GM12892 (cell line): ENCODE measurements at regions not wholly inside any gene's neighbourhood (a gene's known extent, or its start where the extent isn't known, plus 50 kb on each side); places are given as distances from the start of the nearest gene placed in this dataset.

Experiments
- DNase-seq: peaks from one replicate; pipeline ENCODE4 v3.0.0; 2011; ENCODE audit not compliant: insufficient read length
- FAIRE-seq: peaks from 2 replicates; lab custom pipeline; 2011; peaks lifted over from hg19 to GRCh38; lab: Jason Lieb, UNC
- POLR2A ChIP-seq: IDR thresholded peaks from 2 replicates; pipeline ENCODE4 v1.6.1; 2011; ENCODE audit warnings: low read depth, low read length, control low read depth
- POLR2AphosphoS5 ChIP-seq: IDR thresholded peaks from 2 replicates; pipeline ENCODE4 v1.6.1; 2011; ENCODE audit warnings: low read depth, low read length, control low read depth
- TAF1 ChIP-seq: IDR thresholded peaks from 2 replicates; pipeline ENCODE4 v1.6.1; 2011; ENCODE audit warnings: low read depth, mild to moderate bottlenecking, control low read depth, low read length, borderline replicate concordance

DNA sequence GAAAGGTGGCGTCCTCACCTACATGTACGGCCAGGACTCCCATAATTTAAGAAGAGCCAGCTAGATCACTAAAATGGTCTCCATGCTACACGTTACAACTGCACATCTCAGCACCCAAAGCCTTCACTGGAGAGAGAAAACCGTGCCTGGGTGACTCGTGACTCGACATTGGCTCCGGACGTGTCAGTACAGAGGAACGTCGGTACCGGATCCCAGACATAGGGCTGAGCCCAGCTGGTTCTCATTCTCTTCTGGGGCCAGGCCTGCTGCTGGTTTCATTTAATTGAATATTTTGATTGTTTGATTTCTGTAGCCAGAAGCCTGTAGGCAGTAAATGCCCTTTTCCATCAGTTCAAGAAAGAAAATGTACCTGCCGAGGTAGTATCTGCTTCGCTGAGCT lies 93.1 kb downstream of the HHIPL2 start:
- TF ChIP-seq POLR2AphosphoS5: no peak
- TF ChIP-seq POLR2A: no peak
- TF ChIP-seq TAF1: no peak
- DNase-seq (no peak), FAIRE-seq (no peak)

- DNase-seq: no peak
- FAIRE-seq: no peak
- TF ChIP-seq TAF1: no peak
- no peak for TF ChIP-seq POLR2A
- no peak for TF ChIP-seq POLR2AphosphoS5
Measured at GRCh38 chr1:222454186-222454585, 93.7 kb downstream of the HHIPL2 start.

DNA sequence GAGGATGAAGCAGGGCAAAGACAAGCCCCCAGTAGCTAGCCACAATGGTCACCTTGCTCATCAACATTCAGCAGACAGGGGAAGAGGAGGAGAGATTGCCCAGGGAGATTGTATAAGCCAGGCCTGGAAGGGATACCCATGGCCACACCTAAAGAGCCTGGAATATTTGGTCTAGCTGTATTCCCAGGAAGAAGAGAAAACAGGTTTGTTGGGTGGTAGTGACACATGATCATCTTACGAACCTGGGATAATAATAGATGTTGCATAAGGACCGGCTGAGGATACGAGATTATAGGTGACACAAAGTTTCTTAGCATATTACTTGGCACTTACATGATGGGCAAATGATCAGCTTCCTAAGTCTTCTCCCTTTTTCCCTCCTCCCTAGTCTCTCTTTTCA lies 95.9 kb downstream of the HHIPL2 start:
- no peak for DNase-seq
- TF ChIP-seq POLR2AphosphoS5 (no peak), TAF1 (no peak)
- no peak for FAIRE-seq

GRCh38 chr1:222443566-222443965 lies 104.3 kb downstream of the HHIPL2 start:
- DNase-seq (no peak), FAIRE-seq (no peak)
- TF ChIP-seq POLR2AphosphoS5: no peak
- no peak for TF ChIP-seq TAF1

- FAIRE-seq (no peak), DNase-seq (no peak)
- no peak for TF ChIP-seq TAF1
- no peak for TF ChIP-seq POLR2AphosphoS5
- no peak for TF ChIP-seq POLR2A
Measured at GRCh38 chr1:222441066-222441465, 106.8 kb downstream of the HHIPL2 start.

DNA sequence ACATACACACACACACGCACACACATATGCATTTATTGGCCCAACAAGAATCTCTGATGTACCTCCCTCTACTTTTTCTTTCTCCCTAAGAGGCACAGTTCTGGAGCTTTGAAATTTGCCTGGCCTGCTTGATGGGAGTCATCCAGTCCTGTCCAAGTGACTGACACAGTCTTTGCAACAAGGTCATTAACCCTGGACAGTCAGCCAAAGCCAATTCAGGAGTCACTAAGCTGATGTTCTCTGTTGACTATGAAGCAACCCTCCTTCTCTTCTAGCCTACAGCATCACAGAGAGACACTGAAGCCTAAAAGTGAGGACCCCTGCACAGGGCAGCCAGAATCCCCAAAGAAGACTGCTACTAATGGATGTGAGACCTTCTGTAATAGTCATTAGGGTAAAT lies 123.1 kb downstream of the HHIPL2 start:
- no peak for FAIRE-seq
- DNase-seq: no peak
- TF ChIP-seq TAF1 (no peak), POLR2AphosphoS5 (no peak), POLR2A (no peak)

- DNase-seq (no peak), FAIRE-seq (no peak)
- no peak for TF ChIP-seq POLR2AphosphoS5
Measured at GRCh38 chr1:222421380-222421779, 126.5 kb downstream of the HHIPL2 start.

GRCh38 chr1:222420633-222421032 lies 127.3 kb downstream of the HHIPL2 start:
- DNase-seq: no peak
- FAIRE-seq: no peak
- no peak for TF ChIP-seq POLR2AphosphoS5
- no peak for TF ChIP-seq POLR2A
- TF ChIP-seq TAF1: no peak

- FAIRE-seq (no peak), DNase-seq (no peak)
- TF ChIP-seq POLR2AphosphoS5 (no peak), POLR2A (no peak), TAF1 (no peak)
Measured at GRCh38 chr1:222418654-222419053, 129.2 kb downstream of the HHIPL2 start.

- FAIRE-seq: no peak
Measured at GRCh38 chr1:222417264-222417663, 130.6 kb downstream of the HHIPL2 start.

GRCh38 chr1:222416001-222416791 lies 131.7 kb downstream of the HHIPL2 start:
- DNase-seq (no peak), FAIRE-seq (no peak)
- TF ChIP-seq POLR2AphosphoS5 (no peak), POLR2A (no peak), TAF1 (no peak)

More at GRCh38 chr1:222417264-222417663, 130.6 kb downstream of the HHIPL2 start:
- no peak for TF ChIP-seq TAF1
- TF ChIP-seq POLR2A: no peak
- TF ChIP-seq POLR2AphosphoS5: no peak
- no peak for DNase-seq

- FAIRE-seq (no peak), DNase-seq (no peak)
- no peak for TF ChIP-seq POLR2AphosphoS5
Measured at GRCh38 chr1:222415441-222415840, 132.5 kb downstream of the HHIPL2 start.

DNA sequence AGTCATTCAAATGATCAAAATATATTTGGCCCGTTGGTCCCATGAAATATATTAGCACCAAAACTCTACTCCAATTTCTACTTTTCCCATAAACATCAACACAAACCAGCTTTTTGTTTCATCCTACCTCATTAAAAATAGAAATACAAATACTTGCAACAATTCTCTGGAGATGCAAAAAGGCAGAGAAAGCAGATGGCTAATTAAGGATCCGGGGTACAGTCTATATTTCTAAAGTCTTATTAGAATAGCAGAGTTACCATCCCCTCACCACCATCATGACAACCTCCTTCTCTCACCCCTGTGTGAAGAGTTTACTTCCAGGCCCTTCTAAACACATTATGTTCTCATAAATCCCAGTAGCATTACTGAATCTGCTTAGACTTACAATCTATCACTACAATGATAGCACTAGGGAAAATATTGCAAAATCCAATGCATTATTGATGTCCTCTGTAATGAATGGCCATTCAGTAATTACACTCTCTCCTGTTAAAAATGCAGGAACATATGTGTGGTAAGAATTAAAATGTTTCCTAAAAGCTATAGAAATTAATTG lies 133.8 kb downstream of the HHIPL2 start:
- no peak for TF ChIP-seq TAF1
- TF ChIP-seq POLR2AphosphoS5: no peak
- TF ChIP-seq POLR2A: no peak
- DNase-seq (no peak), FAIRE-seq (no peak)
